H9 (cell line): ENCODE measurements at regions not wholly inside any gene's neighbourhood (a gene's known extent, or its start where the extent isn't known, plus 50 kb on each side); places are given as distances from the start of the nearest gene placed in this dataset.

ENCODE experiments used
- DNase-seq: peaks from one replicate; pipeline ENCODE4 v3.0.0-alpha.2; 2017
- H2AFZ ChIP-seq: one replicate; pipeline ENCODE4 v1.6.1; 2013; ENCODE audit warnings: mild to moderate bottlenecking, low read length, control low read depth, moderate library complexity
- H2AK5ac ChIP-seq: 2 replicates; pipeline ENCODE4 v1.6.1; 2013; ENCODE audit warnings: low read length, control low read depth, mixed read lengths; ENCODE audit not compliant: insufficient read length
- H2BK120ac ChIP-seq: one replicate; pipeline ENCODE4 v1.6.1; 2013; ENCODE audit warnings: low read depth, mild to moderate bottlenecking, low read length, control low read depth, inconsistent platforms; ENCODE audit not compliant: poor library complexity, severe bottlenecking
- H2BK12ac ChIP-seq: 2 replicates; pipeline ENCODE4 v1.6.1; 2013; ENCODE audit warnings: low read length, control low read depth, mixed read lengths, low read depth; ENCODE audit not compliant: insufficient read length
- H2BK15ac ChIP-seq: 2 replicates; pipeline ENCODE4 v1.6.1; 2013; ENCODE audit warnings: low read depth, low read length, control low read depth
- H2BK20ac ChIP-seq: one replicate; pipeline ENCODE4 v1.6.1; 2013; ENCODE audit warnings: low read depth, mild to moderate bottlenecking, low read length, control low read depth, inconsistent platforms; ENCODE audit not compliant: poor library complexity, severe bottlenecking
- H2BK5ac ChIP-seq: 2 replicates; pipeline ENCODE4 v1.6.1; 2013; ENCODE audit warnings: low read length, control low read depth, mixed read lengths; ENCODE audit not compliant: insufficient read length
- H3K14ac ChIP-seq: 2 replicates; pipeline ENCODE4 v1.6.1; 2013; ENCODE audit warnings: low read length, control low read depth; ENCODE audit not compliant: insufficient read depth
- H3K18ac ChIP-seq: 2 replicates; pipeline ENCODE4 v1.6.1; 2013; ENCODE audit warnings: low read depth, mild to moderate bottlenecking, mixed read lengths, low read length, control low read depth; ENCODE audit not compliant: insufficient read length
- H3K23ac ChIP-seq: 2 replicates; pipeline ENCODE4 v1.6.1; 2013; ENCODE audit warnings: low read length, control low read depth, mixed read lengths, low read depth; ENCODE audit not compliant: insufficient read length
- H3K23me2 ChIP-seq: 2 replicates; pipeline ENCODE4 v1.6.1; 2013; ENCODE audit warnings: low read depth, mild to moderate bottlenecking, mixed read lengths, low read length, control low read depth; ENCODE audit not compliant: insufficient read length, poor library complexity, severe bottlenecking
- H3K27ac ChIP-seq: 2 replicates; pipeline ENCODE4 v1.5.1; 2013; ENCODE audit warnings: low read length, control low read depth, mixed read lengths, low read depth; ENCODE audit not compliant: insufficient read length
- H3K27me3 ChIP-seq: 2 replicates; pipeline ENCODE4 v1.6.1; 2013; ENCODE audit warnings: low read length, control low read depth, inconsistent platforms; ENCODE audit not compliant: insufficient read depth
- H3K4ac ChIP-seq: 2 replicates; pipeline ENCODE4 v1.6.1; 2013; ENCODE audit warnings: low read depth, mild to moderate bottlenecking, control low read depth, inconsistent platforms, low read length, moderate library complexity
- H3K4me1 ChIP-seq: 2 replicates; pipeline ENCODE4 v1.6.1; 2013; ENCODE audit warnings: low read length, control low read depth, inconsistent platforms; ENCODE audit not compliant: insufficient read depth
- H3K4me2 ChIP-seq: 2 replicates; pipeline ENCODE4 v1.6.1; 2013; ENCODE audit warnings: low read length, control low read depth, mixed read lengths; ENCODE audit not compliant: insufficient read length, insufficient read depth
- H3K56ac ChIP-seq: 2 replicates; pipeline ENCODE4 v1.6.1; 2013; ENCODE audit warnings: low read depth, mild to moderate bottlenecking, mixed read lengths, low read length, control low read depth; ENCODE audit not compliant: insufficient read length
- H3K79me1 ChIP-seq: 2 replicates; pipeline ENCODE4 v1.6.1; 2013; ENCODE audit warnings: low read depth, mild to moderate bottlenecking, moderate library complexity, low read length, control low read depth, inconsistent platforms; ENCODE audit not compliant: insufficient read depth, poor library complexity, severe bottlenecking
- H3K79me2 ChIP-seq: 2 replicates; pipeline ENCODE4 v1.6.1; 2013; ENCODE audit warnings: low read length, control low read depth, inconsistent platforms; ENCODE audit not compliant: insufficient read depth
- H3K9ac ChIP-seq: 2 replicates; pipeline ENCODE4 v1.6.1; 2013; ENCODE audit warnings: low read length, control low read depth, mixed read lengths; ENCODE audit not compliant: insufficient read length; ENCODE audit errors: extremely low read depth
- H3K9me3 ChIP-seq: one replicate; pipeline ENCODE4 v1.6.1; 2013; ENCODE audit warnings: low read depth, low read length, inconsistent platforms; ENCODE audit not compliant: control insufficient read depth
- H3T11ph ChIP-seq: one replicate; pipeline ENCODE4 v1.6.1; 2013; ENCODE audit warnings: mild to moderate bottlenecking, low read length, control low read depth, inconsistent platforms
- H4K20me1 ChIP-seq: one replicate; pipeline ENCODE4 v1.6.1; 2013; ENCODE audit not compliant: control insufficient read depth, insufficient read length, insufficient read depth
- H4K5ac ChIP-seq: 2 replicates; pipeline ENCODE4 v1.6.1; 2013; ENCODE audit warnings: low read depth, mild to moderate bottlenecking, mixed read lengths, low read length, control low read depth; ENCODE audit not compliant: insufficient read length
- H4K8ac ChIP-seq: replicated peaks from 2 replicates; pipeline ENCODE4 v1.6.1; 2013; ENCODE audit warnings: low read length, control low read depth, mixed read lengths, low read depth; ENCODE audit not compliant: insufficient read length
- H4K91ac ChIP-seq: 2 replicates; pipeline ENCODE4 v1.6.1; 2013; ENCODE audit warnings: low read depth, mild to moderate bottlenecking, moderate library complexity, mixed read lengths, low read length, control low read depth; ENCODE audit not compliant: insufficient read length
- H3K27ac Mint-ChIP-seq, 3 experiments: 2 replicates in 2 of 3; 3 replicates in 1 of 3; pipeline ENCODE4 v1.8.0; 2020 to 2021; ENCODE audit warnings: mixed read lengths in 3 of 3, mild to moderate bottlenecking in 1 of 3, moderate library complexity in 1 of 3
- H3K27me3 Mint-ChIP-seq: 2 replicates; pipeline ENCODE4 v1.8.0; 2021; ENCODE audit warnings: low read depth, mild to moderate bottlenecking, moderate library complexity, mixed read lengths
- H3K36me3 Mint-ChIP-seq, 3 experiments: 2 replicates in 2 of 3; 3 replicates in 1 of 3; pipeline ENCODE4 v1.8.0; 2020 to 2021; ENCODE audit warnings: low read depth in 3 of 3, mixed read lengths in 3 of 3; ENCODE audit not compliant: insufficient read depth in 1 of 3
- H3K4me1 Mint-ChIP-seq, 2 experiments: 2 replicates each; pipeline ENCODE4 v1.8.0; 2020; ENCODE audit warnings: mixed read lengths in 2 of 2
- H3K4me3 Mint-ChIP-seq, 2 experiments: 2 replicates in 1 of 2; 3 replicates in 1 of 2; pipeline ENCODE4 v1.8.0; 2020 to 2021; ENCODE audit warnings: mild to moderate bottlenecking in 2 of 2, mixed read lengths in 2 of 2, moderate library complexity in 1 of 2
- H3K9me3 Mint-ChIP-seq, 2 experiments: 2 replicates in 1 of 2; 3 replicates in 1 of 2; pipeline ENCODE4 v1.8.0; 2020; ENCODE audit warnings: mild to moderate bottlenecking in 2 of 2, mixed read lengths in 2 of 2, moderate library complexity in 1 of 2
- WGBS: extraction: QIAGEN DNeasy Blood & Tissue Kit; methylation state at CpG from one replicate; pipeline ENCODE4 v1.1.7; 2013; ENCODE audit warnings: missing lambda C conversion rate, low lambda C conversion rate, mixed read lengths; ENCODE audit not compliant: insufficient read length; ENCODE audit errors: extremely low coverage; 5-methylcytosine and 5-hydroxymethylcytosine counted together
- TF ChIP-seq, protein P1 (sequence below): fragments of 200-600 bp; sonication (generic); conservative IDR thresholded peaks from 3 replicates; pipeline ENCODE4 v1.8.0; 2021; ENCODE audit warnings: antibody characterized with exemption, mild to moderate bottlenecking

- H2BK15ac ChIP-seq: no peak overlapping the region
- no peak overlapping the region for H2BK5ac ChIP-seq
- no peaks in the 10 kb centered on the region for H3K79me2 ChIP-seq
- H3K56ac ChIP-seq: no peak overlapping the region
- Mint-ChIP-seq H3K9me3 (no peaks in the 10 kb centered on the region), H3K27ac (peak overlapping the region in 1 of 3 experiments; percentile 60; a peak in 1 of 7 replicates), H3K4me1 (peaks cover 81 to 88% of the 10 kb centered on the region in 2 experiments), H3K4me3 (no peak overlapping the region), H3K27me3 (no peaks in the 10 kb centered on the region), H3K36me3 (no peaks in the 10 kb centered on the region)
- H3K14ac ChIP-seq: no peak overlapping the region
- TF ChIP-seq, protein P1, sequence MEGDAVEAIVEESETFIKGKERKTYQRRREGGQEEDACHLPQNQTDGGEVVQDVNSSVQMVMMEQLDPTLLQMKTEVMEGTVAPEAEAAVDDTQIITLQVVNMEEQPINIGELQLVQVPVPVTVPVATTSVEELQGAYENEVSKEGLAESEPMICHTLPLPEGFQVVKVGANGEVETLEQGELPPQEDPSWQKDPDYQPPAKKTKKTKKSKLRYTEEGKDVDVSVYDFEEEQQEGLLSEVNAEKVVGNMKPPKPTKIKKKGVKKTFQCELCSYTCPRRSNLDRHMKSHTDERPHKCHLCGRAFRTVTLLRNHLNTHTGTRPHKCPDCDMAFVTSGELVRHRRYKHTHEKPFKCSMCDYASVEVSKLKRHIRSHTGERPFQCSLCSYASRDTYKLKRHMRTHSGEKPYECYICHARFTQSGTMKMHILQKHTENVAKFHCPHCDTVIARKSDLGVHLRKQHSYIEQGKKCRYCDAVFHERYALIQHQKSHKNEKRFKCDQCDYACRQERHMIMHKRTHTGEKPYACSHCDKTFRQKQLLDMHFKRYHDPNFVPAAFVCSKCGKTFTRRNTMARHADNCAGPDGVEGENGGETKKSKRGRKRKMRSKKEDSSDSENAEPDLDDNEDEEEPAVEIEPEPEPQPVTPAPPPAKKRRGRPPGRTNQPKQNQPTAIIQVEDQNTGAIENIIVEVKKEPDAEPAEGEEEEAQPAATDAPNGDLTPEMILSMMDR: no peak
- H4K5ac ChIP-seq: no peak overlapping the region
- no peaks in the 10 kb centered on the region for H3K27me3 ChIP-seq
- H4K8ac ChIP-seq: no peak overlapping the region
- no peak overlapping the region for H2BK20ac ChIP-seq
- peaks cover 4% of the 10 kb centered on the region for H3K23me2 ChIP-seq
- no peak overlapping the region for H2AK5ac ChIP-seq
- H4K91ac ChIP-seq: no peak overlapping the region
- H3K79me1 ChIP-seq: no peaks in the 10 kb centered on the region
- H3T11ph ChIP-seq: no peak overlapping the region
- no CpG with 5 or more reads among the region's 6 CpGs for WGBS
- H2BK12ac ChIP-seq: no peak overlapping the region
- no peaks in the 10 kb centered on the region for H4K20me1 ChIP-seq
- no peak overlapping the region for H2BK120ac ChIP-seq
- H3K27ac ChIP-seq: no peak overlapping the region
- H3K4me2 ChIP-seq: no peak overlapping the region
- H3K9me3 ChIP-seq: no peaks in the 10 kb centered on the region
- DNase-seq: no peak
- H3K23ac ChIP-seq: no peak overlapping the region
- H2AFZ ChIP-seq: no peak overlapping the region
- no peak overlapping the region for H3K9ac ChIP-seq
- H3K18ac ChIP-seq: no peak overlapping the region
- H3K4ac ChIP-seq: no peak overlapping the region
- H3K4me1 ChIP-seq: peaks cover 26% of the 10 kb centered on the region
Measured at GRCh38 chr1:59075021-59075420, 221.9 kb upstream of the FGGY start.
